Stomach (tissue), 8 donors: ENCODE measurements at regions not wholly inside any gene's neighbourhood (a gene's known extent, or its start where the extent isn't known, plus 50 kb on each side); places are given as distances from the start of the nearest gene placed in this dataset.

Source experiments
- DNase-seq, 2 donors: peaks; one replicate each; pipeline versions ENCODE4 v3.0.0 to v3.0.0-alpha.2; 2013 to 2019
- H3K27ac ChIP-seq, 5 donors: fragments of 200-600 bp in 4 of 5; sonication (generic) in 4 of 5; one replicate each; pipeline ENCODE4 v1.5.1; 2013 to 2019; ENCODE audit warnings: mild to moderate bottlenecking in 1 of 5, moderate library complexity in 1 of 5
- H3K27me3 ChIP-seq, 3 donors: fragments of 200-600 bp; sonication (generic); one replicate each; pipeline ENCODE4 v1.5.1; 2017 to 2019; ENCODE audit warnings: mixed run types in 1 of 3
- H3K36me3 ChIP-seq, 4 donors: fragments of 200-600 bp; sonication (generic); 1 replicate in 3 of 4; 2 replicates in 1 of 4; pipeline ENCODE4 v1.5.1; 2016 to 2019
- H3K4me1 ChIP-seq, 4 donors: fragments of 200-600 bp; sonication (generic); one replicate each; pipeline ENCODE4 v1.5.1; 2016 to 2019
- H3K4me3 ChIP-seq, 4 donors: fragments of 200-600 bp; sonication (generic) in 3 of 4; one replicate each; pipeline ENCODE4 v1.5.1; 2016 to 2019; ENCODE audit warnings: mild to moderate bottlenecking in 1 of 4
- H3K9me3 ChIP-seq, 4 donors: fragments of 200-600 bp; sonication (generic); one replicate each; pipeline ENCODE4 v1.5.1; 2016 to 2019
- CTCF ChIP-seq, 7 experiments: fragments of 450-650 bp in 4 of 7; fragments of 200-600 bp in 3 of 7; sonication (generic) in 3 of 7; IDR thresholded peaks; one replicate each; pipeline ENCODE4 v1.5.1; 2016 to 2019; ENCODE audit warnings: antibody characterized with exemption in 7 of 7, control low read depth in 2 of 7, mild to moderate bottlenecking in 1 of 7
- EP300 ChIP-seq: sonication (generic); formaldehyde crosslinking; IDR thresholded peaks from one replicate; pipeline ENCODE4 v1.6.1; 2017; ENCODE audit warnings: antibody characterized with exemption
- POLR2A ChIP-seq, 4 donors: fragments of 450-650 bp; IDR thresholded peaks; one replicate each; pipeline ENCODE4 v1.6.1; 2016; ENCODE audit warnings: antibody characterized with exemption in 4 of 4, control low read depth in 2 of 4, mild to moderate bottlenecking in 1 of 4, moderate library complexity in 1 of 4
- POLR2AphosphoS5 ChIP-seq, 3 donors: sonication (generic); formaldehyde crosslinking; IDR thresholded peaks; one replicate each; pipeline ENCODE4 v1.6.1; 2016; ENCODE audit warnings: antibody characterized with exemption in 3 of 3
- WGBS, 5 donors: extraction: QIAGEN DNeasy Blood & Tissue Kit in 3 of 5; methylation state at CpG; one replicate each; pipeline versions ENCODE4 v1.1.5 to v1.1.7; 2013 to 2018; 5-methylcytosine and 5-hydroxymethylcytosine counted together
- intact Hi-C: fragments of 100-400 bp; cut with DNase I; formaldehyde crosslinking; loops from one replicate; pipeline ENCODE4 v1.15.1; 2023; ENCODE audit warnings: low total_unique reads
- donor health status: healthy with polysubstance abuse.
- donor health status: Bipolar disorder and iron deficiency.
- donor health status: healthy.

GRCh38 chr13:33446821-33447725 lies 161.5 kb upstream of the STARD13 start:
- intact Hi-C loops, result no loop called here
- WGBS, 5 donors, result 21 to 41% (median 30%) methylated on average over 5 of the region's 5 CpGs
- H3K27me3 ChIP-seq, result no peaks in the 10 kb centered on the region
- peak; percentile 23 to 62 for DNase-seq
- H3K9me3 ChIP-seq, result no peaks in the 10 kb centered on the region
- no peaks in the 10 kb centered on the region for H3K36me3 ChIP-seq
- peaks cover 0 to 34% (median 19%) of the 10 kb centered on the region in 4 donors for H3K4me1 ChIP-seq
- no peak overlapping the region for H3K4me3 ChIP-seq
- TF ChIP-seq CTCF (IDR thresholded peaks at IDR 0.05), result no peak
- TF ChIP-seq EP300, result no peak
- TF ChIP-seq POLR2A (IDR thresholded peaks at IDR 0.05), result no peak
- H3K27ac ChIP-seq, result peak overlapping the region in 2 of 5 donors; percentile 18 to 20

- peaks cover 0 to 47% (median 25%) of the 10 kb centered on the region in 4 donors for H3K4me1 ChIP-seq
- DNase-seq, result no peak
- TF ChIP-seq POLR2A (IDR thresholded peaks at IDR 0.05) (no peak), EP300 (no peak), CTCF (IDR thresholded peaks at IDR 0.05) (no peak), POLR2AphosphoS5 (IDR thresholded peaks at IDR 0.05) (no peak)
- intact Hi-C loops, result no loop called here
- 87 to 97% (median 92%) methylated on average over 1 of the region's 1 CpG for WGBS, 5 donors
- H3K4me3 ChIP-seq, result no peak overlapping the region
- no peaks in the 10 kb centered on the region for H3K27me3 ChIP-seq
- no peak overlapping the region for H3K27ac ChIP-seq
- H3K36me3 ChIP-seq, result no peaks in the 10 kb centered on the region
- H3K9me3 ChIP-seq, result no peaks in the 10 kb centered on the region
Measured at GRCh38 chr13:33448889-33449288, 163.3 kb upstream of the STARD13 start.

DNA sequence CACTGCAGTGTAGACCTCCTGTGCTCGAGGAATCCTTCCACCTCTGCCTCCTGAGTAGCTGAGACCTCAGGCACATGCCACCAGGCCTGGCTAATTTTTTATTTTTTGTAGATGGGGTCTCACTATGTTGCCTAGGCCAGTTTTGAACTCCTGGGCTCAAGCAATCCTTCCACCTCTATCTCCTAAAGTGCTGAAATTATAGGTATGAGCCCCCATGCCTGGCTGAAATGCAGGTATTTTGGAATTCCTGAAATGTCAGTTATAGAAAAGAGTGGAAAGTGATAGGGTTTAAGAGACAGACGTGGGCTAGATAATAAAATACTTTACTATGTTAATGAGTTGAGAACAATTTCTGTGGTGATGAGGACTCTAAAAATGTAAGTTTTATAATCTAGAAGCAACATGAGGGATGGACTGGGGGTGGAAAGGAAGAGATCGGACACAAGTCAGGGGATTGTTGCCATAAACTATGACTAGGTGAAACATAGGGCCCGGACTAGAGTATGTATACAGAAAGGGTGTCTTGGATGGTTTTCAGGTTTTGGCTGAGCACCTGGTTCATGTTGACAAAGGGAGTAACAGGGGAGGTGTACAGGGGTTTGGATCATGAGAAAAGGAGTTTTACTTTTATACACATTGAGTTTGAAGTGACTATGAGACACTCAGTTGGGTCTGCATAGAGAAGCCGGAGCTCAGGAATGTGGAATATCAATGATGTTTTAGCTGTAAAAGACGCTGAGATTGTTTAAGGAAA lies 165.6 kb upstream of the STARD13 start:
- Histone ChIP-seq H3K27me3 (no peaks in the 10 kb centered on the region), H3K27ac (peak overlapping the region in 2 of 5 donors; percentile 7 to 62), H3K9me3 (no peaks in the 10 kb centered on the region), H3K4me1 (peaks cover 0 to 43% (median 21%) of the 10 kb centered on the region in 4 donors), H3K4me3 (no peak overlapping the region), H3K36me3 (no peaks in the 10 kb centered on the region)
- peak in 1 of 2 donors; percentile 32 for DNase-seq
- WGBS, 5 donors, result 50 to 73% (median 60%) methylated on average over 6 of the region's 6 CpGs
- no peak for TF ChIP-seq POLR2AphosphoS5 (IDR thresholded peaks at IDR 0.05)
- TF ChIP-seq POLR2A (IDR thresholded peaks at IDR 0.05), result no peak
- no peak for TF ChIP-seq CTCF (IDR thresholded peaks at IDR 0.05)
- TF ChIP-seq EP300, result no peak
- intact Hi-C loops, result no loop called here

DNA sequence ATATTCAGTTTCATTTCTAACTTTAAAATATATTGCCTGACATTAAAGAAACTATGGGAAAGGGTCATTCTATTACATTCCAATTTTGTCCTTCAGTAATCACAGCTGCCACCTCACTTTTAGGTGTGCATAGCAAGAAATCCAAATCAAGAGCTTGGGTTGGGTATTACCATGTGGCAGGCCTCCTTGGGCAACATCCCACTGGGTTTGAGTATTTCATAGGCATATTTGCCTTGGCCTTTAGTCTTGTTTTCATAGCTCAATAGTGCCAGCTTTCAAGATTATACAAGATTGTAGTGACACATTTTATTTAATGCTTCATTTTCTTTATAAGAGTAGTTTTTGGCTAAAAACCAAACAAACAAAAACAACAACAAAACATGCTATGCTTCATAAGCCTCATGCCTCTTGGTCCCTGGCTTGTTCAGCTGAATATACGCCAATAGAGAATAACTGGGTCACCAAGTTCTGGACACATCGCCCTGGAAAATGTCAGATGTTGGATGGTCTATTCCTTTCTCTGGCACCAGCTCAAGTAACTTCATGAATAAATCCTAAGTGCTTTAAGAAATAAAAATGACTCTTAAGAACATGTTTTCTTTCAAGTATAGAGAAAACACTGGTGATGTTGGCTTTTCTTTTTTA lies 167.4 kb upstream of the STARD13 start:
- H3K27ac ChIP-seq, result peak overlapping the region in 1 of 5 donors; percentile 62
- intact Hi-C loops, result no loop called here
- no peaks in the 10 kb centered on the region for H3K9me3 ChIP-seq
- no peaks in the 10 kb centered on the region for H3K36me3 ChIP-seq
- H3K27me3 ChIP-seq, result no peaks in the 10 kb centered on the region
- peaks cover 0 to 33% (median 10%) of the 10 kb centered on the region in 4 donors for H3K4me1 ChIP-seq
- no peak overlapping the region for H3K4me3 ChIP-seq
- 57 to 71% (median 60%) methylated on average over 2 of the region's 2 CpGs for WGBS, 5 donors
- no peak for TF ChIP-seq EP300
- peak in 1 of 3 donors; percentile 40 for TF ChIP-seq POLR2AphosphoS5 (IDR thresholded peaks at IDR 0.05)
- DNase-seq, result peak in 1 of 2 donors; percentile 52
